ENCODE measurements at regions not wholly inside any gene's neighbourhood (a gene's known extent, or its start where the extent isn't known, plus 50 kb on each side); places are given as distances from the start of the nearest gene placed in this dataset.

GRCh38 chr14:61618448-61618847 is 76.9 kb upstream of the HIF1A start:
- H3K4me1 ChIP-seq, result peaks cover 15% of the 10 kb centered on the region
- DNase-seq, result no peak
- 68 to 75% methylated on average over 5 of the region's 5 CpGs for WGBS, 2 donors
- no peaks in the 10 kb centered on the region for H3K36me3 ChIP-seq (ENCODE audit: low read depth, missing control alignments)
- H3K27me3 ChIP-seq, result no peaks in the 10 kb centered on the region
- intact Hi-C loops (cut with DNase I; ENCODE audit: low total_unique reads), result no loop called here
- no peak overlapping the region for H3K4me3 ChIP-seq
- H3K27ac ChIP-seq, result no peak overlapping the region
- H3K9me3 ChIP-seq, result no peaks in the 10 kb centered on the region
- TF ChIP-seq CTCF (IDR thresholded peaks at IDR 0.05), result no peak

GRCh38 chr14:61619494-61619893 is 75.8 kb upstream of the HIF1A start:
- Histone ChIP-seq H3K4me3 (no peak overlapping the region), H3K27me3 (no peaks in the 10 kb centered on the region), H3K36me3 (ENCODE audit: low read depth, missing control alignments) (no peaks in the 10 kb centered on the region), H3K9me3 (no peaks in the 10 kb centered on the region), H3K27ac (no peak overlapping the region), H3K4me1 (peaks cover 15% of the 10 kb centered on the region)
- 90 to 95% methylated on average over 4 of the region's 4 CpGs for WGBS, 2 donors
- TF ChIP-seq POLR2A (IDR thresholded peaks at IDR 0.05) (no peak), CTCF (IDR thresholded peaks at IDR 0.05) (no peak)
- intact Hi-C loops (cut with DNase I; ENCODE audit: low total_unique reads), result no loop called here
- no peak for DNase-seq

- Histone ChIP-seq H3K4me1 (peaks cover 15% of the 10 kb centered on the region), H3K4me3 (no peak overlapping the region), H3K36me3 (ENCODE audit: low read depth, missing control alignments) (no peaks in the 10 kb centered on the region), H3K9me3 (no peaks in the 10 kb centered on the region), H3K27me3 (no peaks in the 10 kb centered on the region), H3K27ac (no peak overlapping the region)
- TF ChIP-seq POLR2A (IDR thresholded peaks at IDR 0.05) (no peak), CTCF (IDR thresholded peaks at IDR 0.05) (no peak)
- no peak for DNase-seq
- intact Hi-C loops (cut with DNase I; ENCODE audit: low total_unique reads), result no loop called here
- 34 to 48% methylated on average over 6 of the region's 6 CpGs for WGBS, 2 donors
Measured at GRCh38 chr14:61620130-61620946, 75.0 kb upstream of the HIF1A start.

- H3K4me1 ChIP-seq, result peaks cover 7% of the 10 kb centered on the region
- TF ChIP-seq CTCF (IDR thresholded peaks at IDR 0.05) (no peak), POLR2A (IDR thresholded peaks at IDR 0.05) (no peak)
- no peak overlapping the region for H3K27ac ChIP-seq
- no peaks in the 10 kb centered on the region for H3K27me3 ChIP-seq
- DNase-seq, result no peak
- H3K36me3 ChIP-seq (ENCODE audit: low read depth, missing control alignments), result no peaks in the 10 kb centered on the region
- WGBS, 2 donors, result 79 to 81% methylated on average over 7 of the region's 7 CpGs
- H3K4me3 ChIP-seq, result no peak overlapping the region
- intact Hi-C loops (cut with DNase I; ENCODE audit: low total_unique reads), result no loop called here
- no peaks in the 10 kb centered on the region for H3K9me3 ChIP-seq
Measured at GRCh38 chr14:61621444-61621843, 73.9 kb upstream of the HIF1A start.

GRCh38 chr14:61622051-61622450 is 73.3 kb upstream of the HIF1A start:
- Histone ChIP-seq H3K4me3 (no peak overlapping the region), H3K36me3 (ENCODE audit: low read depth, missing control alignments) (no peaks in the 10 kb centered on the region), H3K4me1 (peaks cover 5% of the 10 kb centered on the region), H3K27me3 (no peaks in the 10 kb centered on the region), H3K9me3 (no peaks in the 10 kb centered on the region), H3K27ac (no peak overlapping the region)
- no peak for DNase-seq
- intact Hi-C loops (cut with DNase I; ENCODE audit: low total_unique reads), result no loop called here
- TF ChIP-seq CTCF (IDR thresholded peaks at IDR 0.05), result no peak
- no peak for TF ChIP-seq POLR2A (IDR thresholded peaks at IDR 0.05)

Data from testis (tissue), 2 donors.